Neural progenitor cell (in vitro differentiated cells): ENCODE measurements at regions not wholly inside any gene's neighbourhood (a gene's known extent, or its start where the extent isn't known, plus 50 kb on each side); places are given as distances from the start of the nearest gene placed in this dataset.

Source experiments
- CTCF ChIP-seq: fragments of 200-600 bp; sonication (generic); IDR thresholded peaks from 2 replicates; pipeline ENCODE4 v1.5.1; 2017; ENCODE audit warnings: antibody characterized with exemption, mild to moderate bottlenecking
- EZH2 ChIP-seq: fragments of 200-600 bp; sonication (generic); IDR thresholded peaks from 2 replicates; pipeline ENCODE4 v1.6.1; 2017; ENCODE audit warnings: antibody characterized with exemption, mild to moderate bottlenecking, moderate library complexity
- EZH2phosphoT487 ChIP-seq: fragments of 200-600 bp; sonication (generic); IDR thresholded peaks from 2 replicates; pipeline ENCODE4 v1.6.1; 2017; ENCODE audit warnings: antibody characterized with exemption

GRCh38 chr18:25568986-25569385 lies 217.0 kb upstream of the ZNF521 start:
- no peak for TF ChIP-seq CTCF
- TF ChIP-seq EZH2 = no peak
- TF ChIP-seq EZH2phosphoT487 = no peak
